GM23338 (cell line): ENCODE measurements at regions not wholly inside any gene's neighbourhood (a gene's known extent, or its start where the extent isn't known, plus 50 kb on each side); places are given as distances from the start of the nearest gene placed in this dataset.

Source experiments
- ATAC-seq: fragments of 200-7000 bp; cut with Tn5 transposase; 3 replicates; pipeline ENCODE4 v1.9.1; 2020
- DNase-seq: peaks from one replicate; pipeline ENCODE4 v3.0.0-alpha.2; 2015; ENCODE audit warnings: low spot score
- H2AFZ ChIP-seq: fragments of 200-600 bp; sonication (generic); 2 replicates; pipeline ENCODE4 v1.8.0; 2016; ENCODE audit warnings: antibody characterized with exemption, mild to moderate bottlenecking, moderate library complexity
- H3F3A ChIP-seq: fragments of 200-600 bp; sonication (generic); replicated peaks from 2 replicates; pipeline ENCODE4 v1.8.0; 2017; ENCODE audit warnings: antibody characterized with exemption, mixed run types, low read depth
- H3K27ac ChIP-seq: fragments of 200-600 bp; sonication (generic); 2 replicates; pipeline ENCODE4 v1.6.1; 2016; ENCODE audit warnings: low read depth
- H3K27me3 ChIP-seq: fragments of 200-600 bp; sonication (generic); 2 replicates; pipeline ENCODE4 v1.8.0; 2016; ENCODE audit warnings: mild to moderate bottlenecking, mixed run types, moderate library complexity; ENCODE audit not compliant: insufficient read depth
- H3K36me3 ChIP-seq: fragments of 200-600 bp; sonication (generic); 2 replicates; pipeline ENCODE4 v1.8.0; 2016; ENCODE audit warnings: mild to moderate bottlenecking; ENCODE audit not compliant: insufficient read depth
- H3K4me1 ChIP-seq: fragments of 200-600 bp; sonication (generic); 2 replicates; pipeline ENCODE4 v1.8.0; 2016; ENCODE audit warnings: mild to moderate bottlenecking, moderate library complexity; ENCODE audit not compliant: insufficient read depth
- H3K4me2 ChIP-seq: fragments of 200-600 bp; sonication (generic); 2 replicates; pipeline ENCODE4 v1.7.1; 2017; ENCODE audit warnings: mixed run types
- H3K4me3 ChIP-seq: fragments of 200-600 bp; sonication (generic); 2 replicates; pipeline ENCODE4 v1.6.1; 2016; ENCODE audit warnings: mixed run types
- H3K79me2 ChIP-seq: fragments of 200-600 bp; sonication (generic); replicated peaks from 2 replicates; pipeline ENCODE4 v1.8.0; 2017; ENCODE audit warnings: mild to moderate bottlenecking; ENCODE audit not compliant: insufficient read depth
- H3K9me2 ChIP-seq: fragments of 200-600 bp; sonication (generic); 2 replicates; pipeline ENCODE4 v1.8.0; 2017; ENCODE audit not compliant: insufficient read depth
- H4K20me1 ChIP-seq: fragments of 200-600 bp; sonication (generic); replicated peaks from 2 replicates; pipeline ENCODE4 v1.8.0; 2017; ENCODE audit warnings: mild to moderate bottlenecking; ENCODE audit not compliant: insufficient read depth
- H3K27ac Mint-ChIP-seq: 2 replicates; pipeline ENCODE4 v1.8.0; 2020; ENCODE audit warnings: inconsistent platforms, mild to moderate bottlenecking, moderate library complexity, mixed read lengths
- H3K27me3 Mint-ChIP-seq: 3 replicates; pipeline ENCODE4 v1.8.0; 2022; ENCODE audit warnings: low read depth, mild to moderate bottlenecking, moderate library complexity, mixed read lengths, inconsistent platforms; ENCODE audit not compliant: insufficient read depth, poor library complexity
- H3K36me3 Mint-ChIP-seq: 3 replicates; pipeline ENCODE4 v1.8.0; 2021; ENCODE audit warnings: low read depth, mild to moderate bottlenecking, inconsistent platforms, moderate library complexity, mixed read lengths
- H3K4me1 Mint-ChIP-seq: 3 replicates; pipeline ENCODE4 v1.8.0; 2020; ENCODE audit warnings: mild to moderate bottlenecking, inconsistent platforms, mixed read lengths
- H3K4me3 Mint-ChIP-seq: 3 replicates; pipeline ENCODE4 v1.8.0; 2021; ENCODE audit warnings: moderate library complexity, mild to moderate bottlenecking, inconsistent platforms, mixed read lengths
- H3K9me3 Mint-ChIP-seq: 3 replicates; pipeline ENCODE4 v1.8.0; 2020; ENCODE audit warnings: moderate library complexity, mild to moderate bottlenecking, inconsistent platforms, mixed read lengths
- POLR2AphosphoS5 ChIP-seq: IDR thresholded peaks from 2 replicates; pipeline ENCODE4 v1.6.1; 2016; ENCODE audit warnings: antibody characterized with exemption, low read depth
- TF ChIP-seq, protein P1 (sequence below): fragments of 250-450 bp; sonication (Bioruptor Pico); IDR thresholded peaks from 2 replicates; pipeline ENCODE4 v1.5.0; 2020; ENCODE audit warnings: mild to moderate bottlenecking, moderate library complexity
- TF ChIP-seq, protein P2 (sequence below): IDR thresholded peaks from one replicate; pipeline ENCODE4 v1.6.1; 2018; ENCODE audit warnings: antibody characterized with exemption; ENCODE audit not compliant: unreplicated experiment

DNA sequence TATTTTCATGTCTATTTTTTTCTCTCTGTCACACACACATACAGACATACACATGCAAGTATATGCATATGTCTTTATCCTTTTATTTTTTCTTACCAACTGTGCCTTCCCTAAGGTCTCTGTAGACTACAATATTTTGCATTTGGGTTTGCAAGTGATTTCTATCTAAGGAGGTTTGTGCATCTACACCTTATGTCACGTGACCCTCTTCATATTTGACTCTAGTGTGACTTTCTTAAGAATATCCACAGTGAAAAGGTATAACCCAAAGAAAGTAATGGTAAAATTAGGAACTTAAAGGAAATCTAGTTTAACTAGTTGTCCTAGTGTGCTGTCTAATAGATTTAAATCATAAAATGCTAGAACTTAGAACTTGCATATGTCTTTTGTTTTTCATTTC is 298.8 kb upstream of the LRIG3 start:
- H3K36me3 Mint-ChIP-seq = 0 out of 3 replicates have a peak, but pooled peaks cover 2% of the 10 kb centered on the region
- H3K4me3 Mint-ChIP-seq = no peak overlapping the region
- Histone ChIP-seq H3K36me3 (no peaks in the 10 kb centered on the region), H4K20me1 (no peaks in the 10 kb centered on the region), H2AFZ (no peak overlapping the region), H3K27ac (no peak overlapping the region), H3K79me2 (no peaks in the 10 kb centered on the region), H3F3A (no peaks in the 10 kb centered on the region), H3K4me2 (no peak overlapping the region), H3K27me3 (no peaks in the 10 kb centered on the region), H3K4me1 (peaks cover 11% of the 10 kb centered on the region; the same call in 1 of the 2 replicates), H3K9me2 (no peaks in the 10 kb centered on the region), H3K4me3 (no peak overlapping the region)
- no peaks in the 10 kb centered on the region for H3K27me3 Mint-ChIP-seq
- ATAC-seq (no peak), DNase-seq (no peak)
- TF ChIP-seq, protein P1, sequence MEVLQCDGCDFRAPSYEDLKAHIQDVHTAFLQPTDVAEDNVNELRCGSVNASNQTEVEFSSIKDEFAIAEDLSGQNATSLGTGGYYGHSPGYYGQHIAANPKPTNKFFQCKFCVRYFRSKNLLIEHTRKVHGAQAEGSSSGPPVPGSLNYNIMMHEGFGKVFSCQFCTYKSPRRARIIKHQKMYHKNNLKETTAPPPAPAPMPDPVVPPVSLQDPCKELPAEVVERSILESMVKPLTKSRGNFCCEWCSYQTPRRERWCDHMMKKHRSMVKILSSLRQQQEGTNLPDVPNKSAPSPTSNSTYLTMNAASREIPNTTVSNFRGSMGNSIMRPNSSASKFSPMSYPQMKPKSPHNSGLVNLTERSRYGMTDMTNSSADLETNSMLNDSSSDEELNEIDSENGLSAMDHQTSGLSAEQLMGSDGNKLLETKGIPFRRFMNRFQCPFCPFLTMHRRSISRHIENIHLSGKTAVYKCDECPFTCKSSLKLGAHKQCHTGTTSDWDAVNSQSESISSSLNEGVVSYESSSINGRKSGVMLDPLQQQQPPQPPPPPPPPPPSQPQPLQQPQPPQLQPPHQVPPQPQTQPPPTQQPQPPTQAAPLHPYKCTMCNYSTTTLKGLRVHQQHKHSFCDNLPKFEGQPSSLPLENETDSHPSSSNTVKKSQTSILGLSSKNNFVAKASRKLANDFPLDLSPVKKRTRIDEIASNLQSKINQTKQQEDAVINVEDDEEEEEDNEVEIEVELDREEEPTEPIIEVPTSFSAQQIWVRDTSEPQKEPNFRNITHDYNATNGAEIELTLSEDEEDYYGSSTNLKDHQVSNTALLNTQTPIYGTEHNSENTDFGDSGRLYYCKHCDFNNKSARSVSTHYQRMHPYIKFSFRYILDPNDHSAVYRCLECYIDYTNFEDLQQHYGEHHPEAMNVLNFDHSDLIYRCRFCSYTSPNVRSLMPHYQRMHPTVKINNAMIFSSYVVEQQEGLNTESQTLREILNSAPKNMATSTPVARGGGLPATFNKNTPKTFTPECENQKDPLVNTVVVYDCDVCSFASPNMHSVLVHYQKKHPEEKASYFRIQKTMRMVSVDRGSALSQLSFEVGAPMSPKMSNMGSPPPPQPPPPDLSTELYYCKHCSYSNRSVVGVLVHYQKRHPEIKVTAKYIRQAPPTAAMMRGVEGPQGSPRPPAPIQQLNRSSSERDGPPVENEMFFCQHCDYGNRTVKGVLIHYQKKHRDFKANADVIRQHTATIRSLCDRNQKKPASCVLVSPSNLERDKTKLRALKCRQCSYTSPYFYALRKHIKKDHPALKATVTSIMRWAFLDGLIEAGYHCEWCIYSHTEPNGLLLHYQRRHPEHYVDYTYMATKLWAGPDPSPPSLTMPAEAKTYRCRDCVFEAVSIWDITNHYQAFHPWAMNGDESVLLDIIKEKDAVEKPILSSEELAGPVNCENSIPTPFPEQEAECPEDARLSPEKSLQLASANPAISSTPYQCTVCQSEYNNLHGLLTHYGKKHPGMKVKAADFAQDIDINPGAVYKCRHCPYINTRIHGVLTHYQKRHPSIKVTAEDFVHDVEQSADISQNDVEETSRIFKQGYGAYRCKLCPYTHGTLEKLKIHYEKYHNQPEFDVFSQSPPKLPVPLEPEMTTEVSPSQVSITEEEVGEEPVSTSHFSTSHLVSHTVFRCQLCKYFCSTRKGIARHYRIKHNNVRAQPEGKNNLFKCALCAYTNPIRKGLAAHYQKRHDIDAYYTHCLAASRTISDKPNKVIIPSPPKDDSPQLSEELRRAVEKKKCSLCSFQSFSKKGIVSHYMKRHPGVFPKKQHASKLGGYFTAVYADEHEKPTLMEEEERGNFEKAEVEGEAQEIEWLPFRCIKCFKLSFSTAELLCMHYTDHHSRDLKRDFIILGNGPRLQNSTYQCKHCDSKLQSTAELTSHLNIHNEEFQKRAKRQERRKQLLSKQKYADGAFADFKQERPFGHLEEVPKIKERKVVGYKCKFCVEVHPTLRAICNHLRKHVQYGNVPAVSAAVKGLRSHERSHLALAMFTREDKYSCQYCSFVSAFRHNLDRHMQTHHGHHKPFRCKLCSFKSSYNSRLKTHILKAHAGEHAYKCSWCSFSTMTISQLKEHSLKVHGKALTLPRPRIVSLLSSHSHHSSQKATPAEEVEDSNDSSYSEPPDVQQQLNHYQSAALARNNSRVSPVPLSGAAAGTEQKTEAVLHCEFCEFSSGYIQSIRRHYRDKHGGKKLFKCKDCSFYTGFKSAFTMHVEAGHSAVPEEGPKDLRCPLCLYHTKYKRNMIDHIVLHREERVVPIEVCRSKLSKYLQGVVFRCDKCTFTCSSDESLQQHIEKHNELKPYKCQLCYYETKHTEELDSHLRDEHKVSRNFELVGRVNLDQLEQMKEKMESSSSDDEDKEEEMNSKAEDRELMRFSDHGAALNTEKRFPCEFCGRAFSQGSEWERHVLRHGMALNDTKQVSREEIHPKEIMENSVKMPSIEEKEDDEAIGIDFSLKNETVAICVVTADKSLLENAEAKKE (CRISPR knock-in tag) = no peak
- H3K27ac Mint-ChIP-seq = no peak overlapping the region
- peaks cover 10% of the 10 kb centered on the region for H3K4me1 Mint-ChIP-seq
- H3K9me3 Mint-ChIP-seq = peaks cover 5% of the 10 kb centered on the region; the same call in 1 of the 3 replicates

DNA sequence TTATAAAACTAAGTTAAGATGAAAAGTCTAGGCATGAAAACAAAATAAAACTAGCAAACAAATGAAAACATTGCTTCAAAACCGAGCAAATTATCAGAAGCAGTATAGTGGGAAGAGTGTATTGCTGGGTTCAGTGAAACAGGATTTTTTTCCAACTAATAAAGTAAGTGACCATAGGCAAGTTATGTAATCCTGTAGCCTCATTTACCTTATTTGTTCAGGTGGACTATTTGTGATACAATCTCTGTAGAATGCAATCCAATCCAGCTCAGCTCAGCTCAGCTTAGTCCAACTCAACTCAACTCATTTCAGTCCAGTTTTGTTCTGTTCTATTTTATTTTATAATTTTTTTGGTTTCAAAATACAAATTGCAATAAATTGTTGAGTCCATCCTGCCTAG is 276.7 kb upstream of the LRIG3 start:
- H3K9me3 Mint-ChIP-seq = no peaks in the 10 kb centered on the region; the same call in 1 of the 3 replicates
- Histone ChIP-seq H2AFZ (no peak overlapping the region), H3K4me1 (no peaks in the 10 kb centered on the region; the same call in 1 of the 2 replicates), H3K27ac (no peak overlapping the region), H3K27me3 (no peaks in the 10 kb centered on the region), H3K4me2 (no peak overlapping the region), H3K9me2 (no peaks in the 10 kb centered on the region), H3K79me2 (no peaks in the 10 kb centered on the region), H3F3A (no peaks in the 10 kb centered on the region), H3K36me3 (no peaks in the 10 kb centered on the region), H4K20me1 (no peaks in the 10 kb centered on the region), H3K4me3 (no peak overlapping the region)
- H3K4me1 Mint-ChIP-seq = peaks cover 8% of the 10 kb centered on the region; the same call in 1 of the 3 replicates
- DNase-seq (no peak), ATAC-seq (no peak)
- no peak overlapping the region for H3K27ac Mint-ChIP-seq
- no peaks in the 10 kb centered on the region for H3K36me3 Mint-ChIP-seq
- H3K27me3 Mint-ChIP-seq = no peaks in the 10 kb centered on the region
- no peak overlapping the region for H3K4me3 Mint-ChIP-seq
- TF ChIP-seq POLR2AphosphoS5 = no peak
- TF ChIP-seq, protein P2, sequence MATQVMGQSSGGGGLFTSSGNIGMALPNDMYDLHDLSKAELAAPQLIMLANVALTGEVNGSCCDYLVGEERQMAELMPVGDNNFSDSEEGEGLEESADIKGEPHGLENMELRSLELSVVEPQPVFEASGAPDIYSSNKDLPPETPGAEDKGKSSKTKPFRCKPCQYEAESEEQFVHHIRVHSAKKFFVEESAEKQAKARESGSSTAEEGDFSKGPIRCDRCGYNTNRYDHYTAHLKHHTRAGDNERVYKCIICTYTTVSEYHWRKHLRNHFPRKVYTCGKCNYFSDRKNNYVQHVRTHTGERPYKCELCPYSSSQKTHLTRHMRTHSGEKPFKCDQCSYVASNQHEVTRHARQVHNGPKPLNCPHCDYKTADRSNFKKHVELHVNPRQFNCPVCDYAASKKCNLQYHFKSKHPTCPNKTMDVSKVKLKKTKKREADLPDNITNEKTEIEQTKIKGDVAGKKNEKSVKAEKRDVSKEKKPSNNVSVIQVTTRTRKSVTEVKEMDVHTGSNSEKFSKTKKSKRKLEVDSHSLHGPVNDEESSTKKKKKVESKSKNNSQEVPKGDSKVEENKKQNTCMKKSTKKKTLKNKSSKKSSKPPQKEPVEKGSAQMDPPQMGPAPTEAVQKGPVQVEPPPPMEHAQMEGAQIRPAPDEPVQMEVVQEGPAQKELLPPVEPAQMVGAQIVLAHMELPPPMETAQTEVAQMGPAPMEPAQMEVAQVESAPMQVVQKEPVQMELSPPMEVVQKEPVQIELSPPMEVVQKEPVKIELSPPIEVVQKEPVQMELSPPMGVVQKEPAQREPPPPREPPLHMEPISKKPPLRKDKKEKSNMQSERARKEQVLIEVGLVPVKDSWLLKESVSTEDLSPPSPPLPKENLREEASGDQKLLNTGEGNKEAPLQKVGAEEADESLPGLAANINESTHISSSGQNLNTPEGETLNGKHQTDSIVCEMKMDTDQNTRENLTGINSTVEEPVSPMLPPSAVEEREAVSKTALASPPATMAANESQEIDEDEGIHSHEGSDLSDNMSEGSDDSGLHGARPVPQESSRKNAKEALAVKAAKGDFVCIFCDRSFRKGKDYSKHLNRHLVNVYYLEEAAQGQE = no peak
